ENCODE measurements at regions not wholly inside any gene's neighbourhood (a gene's known extent, or its start where the extent isn't known, plus 50 kb on each side); places are given as distances from the start of the nearest gene placed in this dataset.
"Not testable (repeated sequence)": the region's sequence is repeated elsewhere in the genome, so short reads cannot be mapped to it uniquely, and the experiment has no call there.

DNA sequence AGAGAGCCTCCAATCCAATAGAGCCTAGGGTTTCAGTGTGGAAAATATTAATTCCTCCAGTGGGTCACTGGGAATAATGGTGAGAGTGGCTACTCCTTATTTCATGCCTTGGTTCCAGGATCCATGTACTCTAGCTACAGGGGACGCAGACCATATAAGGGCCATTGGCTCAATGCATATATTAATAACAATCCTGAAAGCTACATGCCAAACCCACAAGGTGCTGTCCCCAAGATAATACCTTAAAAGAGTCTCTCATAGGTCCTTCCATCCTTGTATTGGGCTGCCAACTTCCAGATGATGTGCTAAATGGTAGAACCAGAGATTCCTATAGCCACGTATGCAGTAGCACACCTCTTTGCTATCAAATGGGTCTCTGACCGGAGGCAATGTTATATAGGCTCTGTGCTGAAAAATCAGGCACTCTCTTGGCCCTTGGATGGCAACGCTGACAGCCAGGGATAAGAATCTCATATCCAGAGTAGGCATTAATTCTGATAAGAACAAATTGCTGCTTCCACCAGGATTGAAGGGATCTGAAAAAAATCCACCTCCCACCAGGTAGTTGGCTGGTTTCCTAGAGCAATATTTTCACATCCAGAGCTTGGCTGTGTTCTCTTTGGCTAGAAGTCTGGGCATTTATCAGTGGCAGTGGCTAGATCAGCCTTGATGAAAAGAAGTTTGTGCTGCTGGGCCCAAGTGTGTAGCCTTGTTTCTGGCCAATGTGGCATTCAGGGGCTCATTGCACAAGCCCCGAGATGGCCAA is 218.1 kb upstream of the MGAT5 start:
- H3K9me3 Mint-ChIP-seq: peaks cover 12% of the 10 kb centered on the region
- H3K4me1 Mint-ChIP-seq: peaks cover 11% of the 10 kb centered on the region
- no peaks in the 10 kb centered on the region for H3K36me3 Mint-ChIP-seq (ENCODE audit: low read depth)
- no peak for DNase-seq
- H3K4me3 Mint-ChIP-seq: no peak overlapping the region
- no peak overlapping the region for H3K27ac Mint-ChIP-seq
- no peaks in the 10 kb centered on the region for H3K27me3 Mint-ChIP-seq (ENCODE audit: low read depth, poor library complexity)
- TF ChIP-seq CTCF (IDR thresholded peaks at IDR 0.05): no peak

GRCh38 chr2:134039912-134040581 is 213.8 kb upstream of the MGAT5 start:
- Mint-ChIP-seq H3K27me3 (ENCODE audit: low read depth, poor library complexity) (no peaks in the 10 kb centered on the region), H3K9me3 (peaks cover 45% of the 10 kb centered on the region), H3K4me1 (no peaks in the 10 kb centered on the region), H3K36me3 (ENCODE audit: low read depth) (no peaks in the 10 kb centered on the region), H3K27ac (no peak overlapping the region), H3K4me3 (no peak overlapping the region)
- TF ChIP-seq CTCF (IDR thresholded peaks at IDR 0.05): no peak
- DNase-seq: no peak

DNA sequence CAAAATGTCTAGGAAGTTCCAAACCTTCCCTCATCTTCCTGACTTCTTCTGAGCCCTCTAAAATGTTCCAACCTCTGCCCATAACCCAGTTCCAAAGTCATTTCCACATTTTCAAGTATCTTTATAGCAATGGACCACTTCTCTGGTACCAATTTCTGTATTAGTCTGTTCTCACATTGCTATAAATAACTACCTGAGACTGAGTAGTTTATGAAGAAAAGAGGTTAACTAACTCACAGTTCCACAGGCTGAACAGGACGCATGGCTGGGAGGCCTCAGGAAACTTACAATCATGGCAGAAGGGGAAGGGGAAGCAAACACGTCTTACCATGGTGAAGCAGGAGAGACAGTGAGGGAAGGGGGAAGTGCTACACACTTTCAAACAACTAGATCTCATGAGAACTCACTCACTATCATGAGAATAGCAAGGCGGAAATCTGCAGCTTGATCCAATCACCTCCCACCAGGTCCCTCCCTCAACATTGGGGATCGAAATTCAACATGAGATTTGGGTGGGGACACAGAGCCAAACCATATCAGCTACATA is 213.2 kb upstream of the MGAT5 start:
- not testable (repeated sequence) for H3K27ac Mint-ChIP-seq; H3K36me3 Mint-ChIP-seq (ENCODE audit: low read depth); H3K4me3 Mint-ChIP-seq; H3K4me1 Mint-ChIP-seq; DNase-seq; H3K27me3 Mint-ChIP-seq (ENCODE audit: low read depth, poor library complexity)
- H3K9me3 Mint-ChIP-seq: peaks cover 52% of the 10 kb centered on the region

DNA sequence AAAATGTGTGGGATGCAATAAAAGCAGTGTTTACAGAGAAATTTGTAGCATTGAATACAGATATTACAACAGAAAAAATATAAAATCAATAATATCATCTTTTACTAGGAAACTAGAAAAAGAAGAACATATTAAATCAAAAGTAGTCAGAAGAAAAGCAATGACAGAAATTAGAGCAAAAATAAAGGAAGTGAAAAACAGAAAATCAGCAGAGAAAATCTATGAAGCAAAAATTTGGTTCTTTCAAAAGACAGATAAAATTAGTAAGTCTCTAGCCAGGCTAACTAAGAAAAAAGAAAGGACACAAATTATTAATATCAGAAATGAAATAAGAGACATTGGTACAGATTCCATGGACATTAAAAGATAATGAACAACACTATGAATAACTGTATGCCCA is 212.0 kb upstream of the MGAT5 start:
- Mint-ChIP-seq H3K27ac (no peak overlapping the region), H3K27me3 (ENCODE audit: low read depth, poor library complexity) (no peaks in the 10 kb centered on the region), H3K4me1 (no peaks in the 10 kb centered on the region), H3K4me3 (no peak overlapping the region), H3K36me3 (ENCODE audit: low read depth) (no peaks in the 10 kb centered on the region), H3K9me3 (peaks cover 58% of the 10 kb centered on the region)
- no peak for TF ChIP-seq CTCF (IDR thresholded peaks at IDR 0.05)
- no peak for DNase-seq

DNA sequence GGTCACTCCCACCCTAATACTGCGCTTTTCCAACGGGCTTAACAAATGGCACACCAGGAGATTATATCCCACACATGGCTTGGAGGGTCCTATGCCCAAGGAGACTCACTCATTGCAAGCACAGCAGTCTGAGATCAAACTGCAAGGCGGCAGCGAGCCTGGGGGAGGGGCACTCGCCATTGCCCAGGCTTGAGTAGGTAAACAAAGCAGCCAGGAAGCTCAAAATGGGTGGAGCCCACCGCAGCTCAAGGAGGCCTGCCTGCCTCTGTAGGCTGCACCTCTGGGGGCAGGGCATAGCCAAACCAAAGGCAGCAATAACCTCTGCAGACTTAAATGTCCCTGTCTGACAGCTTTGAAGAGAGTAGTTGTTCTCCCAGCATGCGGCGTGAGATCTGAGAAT is 210.8 kb upstream of the MGAT5 start:
- DNase-seq; H3K27me3 Mint-ChIP-seq (ENCODE audit: low read depth, poor library complexity); H3K36me3 Mint-ChIP-seq (ENCODE audit: low read depth); H3K4me3 Mint-ChIP-seq; H3K27ac Mint-ChIP-seq; H3K4me1 Mint-ChIP-seq: not testable (repeated sequence)
- peaks cover 62% of the 10 kb centered on the region for H3K9me3 Mint-ChIP-seq

- peaks cover 32% of the 10 kb centered on the region for H3K9me3 Mint-ChIP-seq
- no peak overlapping the region for H3K4me3 Mint-ChIP-seq
- no peak for TF ChIP-seq CTCF (IDR thresholded peaks at IDR 0.05)
- no peak overlapping the region for H3K27ac Mint-ChIP-seq
- H3K4me1 Mint-ChIP-seq: no peaks in the 10 kb centered on the region
- peaks cover 8% of the 10 kb centered on the region for H3K27me3 Mint-ChIP-seq (ENCODE audit: low read depth, poor library complexity)
- no peaks in the 10 kb centered on the region for H3K36me3 Mint-ChIP-seq (ENCODE audit: low read depth)
- DNase-seq: no peak
These were observed 201.7 kb upstream of the MGAT5 start for GRCh38 chr2:134052173-134052572.
